Esophagus squamous epithelium (tissue), 5 donors: ENCODE measurements at regions not wholly inside any gene's neighbourhood (a gene's known extent, or its start where the extent isn't known, plus 50 kb on each side); places are given as distances from the start of the nearest gene placed in this dataset.

Source experiments
- DNase-seq: peaks from one replicate; lab custom pipeline; 2025; lab: John Stamatoyannopoulos, UW
- H3K27ac ChIP-seq, 4 donors: fragments of 200-600 bp; sonication (generic); one replicate each; pipeline ENCODE4 v1.5.1; 2016 to 2019; ENCODE audit warnings: mild to moderate bottlenecking in 1 of 4
- H3K27me3 ChIP-seq, 4 donors: fragments of 200-600 bp; sonication (generic); 1 replicate in 3 of 4; 2 replicates in 1 of 4; pipeline versions ENCODE4 v1.5.1 to v1.6.0; 2017 to 2021; ENCODE audit warnings: antibody characterized with exemption in 1 of 4
- H3K36me3 ChIP-seq, 3 donors: fragments of 200-600 bp; sonication (generic); one replicate each; pipeline ENCODE4 v1.5.1; 2016 to 2019
- H3K4me1 ChIP-seq, 3 donors: fragments of 200-600 bp; sonication (generic); one replicate each; pipeline ENCODE4 v1.5.1; 2017 to 2019
- H3K4me3 ChIP-seq, 4 donors: fragments of 200-600 bp; sonication (generic); 1 replicate in 3 of 4; 2 replicates in 1 of 4; pipeline ENCODE4 v1.5.1; 2016 to 2019; ENCODE audit warnings: mild to moderate bottlenecking in 2 of 4, moderate library complexity in 1 of 4
- H3K9me3 ChIP-seq, 3 donors: fragments of 200-600 bp; sonication (generic); one replicate each; pipeline ENCODE4 v1.5.1; 2016 to 2019
- CTCF ChIP-seq, 6 experiments: fragments of 450-650 bp in 4 of 6; fragments of 200-600 bp in 2 of 6; sonication (generic) in 2 of 6; IDR thresholded peaks; one replicate each; pipeline ENCODE4 v1.5.1; 2016 to 2019; ENCODE audit warnings: antibody characterized with exemption in 6 of 6, mild to moderate bottlenecking in 4 of 6, moderate library complexity in 4 of 6
- POLR2A ChIP-seq, 4 donors: fragments of 450-650 bp; IDR thresholded peaks; one replicate each; pipeline ENCODE4 v1.6.1; 2017; ENCODE audit warnings: antibody characterized with exemption in 4 of 4, mild to moderate bottlenecking in 4 of 4, moderate library complexity in 3 of 4
- WGBS, 2 donors: methylation state at CpG; one replicate each; pipeline ENCODE4 v1.1.5; 2018; 5-methylcytosine and 5-hydroxymethylcytosine counted together
- intact Hi-C: fragments of 100-400 bp; cut with DNase I; formaldehyde crosslinking; loops from one replicate; pipeline ENCODE4 v1.15.0; 2022
- donor health status: DM: yes; HTN: yes; CAD: no.

- Histone ChIP-seq H3K4me1 (no peaks in the 10 kb centered on the region), H3K4me3 (no peak overlapping the region), H3K36me3 (no peaks in the 10 kb centered on the region), H3K27me3 (no peaks in the 10 kb centered on the region), H3K27ac (no peak overlapping the region), H3K9me3 (no peaks in the 10 kb centered on the region)
- TF ChIP-seq CTCF (IDR thresholded peaks at IDR 0.05) (no peak), POLR2A (IDR thresholded peaks at IDR 0.05) (no peak)
- intact Hi-C loops: no loop called here
- DNase-seq: no peak
- 22 to 36% methylated on average over 2 of the region's 2 CpGs for WGBS, 2 donors
Measured at GRCh38 chr2:81283081-81283480, 978.5 kb upstream of the LRRTM1 start.

- Histone ChIP-seq H3K27ac (no peak overlapping the region), H3K36me3 (no peaks in the 10 kb centered on the region), H3K4me1 (no peaks in the 10 kb centered on the region), H3K27me3 (no peaks in the 10 kb centered on the region), H3K4me3 (no peak overlapping the region), H3K9me3 (no peaks in the 10 kb centered on the region)
- 67 to 71% methylated on average over 2 of the region's 2 CpGs for WGBS, 2 donors
- intact Hi-C loops: no loop called here
- no peak for TF ChIP-seq CTCF (IDR thresholded peaks at IDR 0.05)
- TF ChIP-seq POLR2A (IDR thresholded peaks at IDR 0.05): no peak
- DNase-seq: no peak
Measured at GRCh38 chr2:81282151-81282769, 977.7 kb upstream of the LRRTM1 start.

- Histone ChIP-seq H3K27me3 (no peaks in the 10 kb centered on the region), H3K4me1 (no peaks in the 10 kb centered on the region), H3K9me3 (peaks cover 0 to 3% (median 0%) of the 10 kb centered on the region in 3 donors), H3K27ac (no peak overlapping the region), H3K4me3 (no peak overlapping the region), H3K36me3 (no peaks in the 10 kb centered on the region)
- intact Hi-C loops: no loop called here
- no peak for TF ChIP-seq CTCF (IDR thresholded peaks at IDR 0.05)
- no peak for TF ChIP-seq POLR2A (IDR thresholded peaks at IDR 0.05)
- no peak for DNase-seq
- WGBS, 2 donors: 60 to 69% methylated on average over 1 of the region's 1 CpG
Measured at GRCh38 chr2:81276595-81276994, 972.0 kb upstream of the LRRTM1 start.

GRCh38 chr2:81266106-81266505 is 961.6 kb upstream of the LRRTM1 start:
- intact Hi-C loops: no loop called here
- 0 to 7% methylated on average over 1 of the region's 1 CpG for WGBS, 2 donors
- H3K4me1 ChIP-seq: no peaks in the 10 kb centered on the region
- no peak for DNase-seq
- H3K4me3 ChIP-seq: no peak overlapping the region
- H3K36me3 ChIP-seq: no peaks in the 10 kb centered on the region
- no peaks in the 10 kb centered on the region for H3K27me3 ChIP-seq
- no peak overlapping the region for H3K27ac ChIP-seq
- no peak for TF ChIP-seq POLR2A (IDR thresholded peaks at IDR 0.05)
- no peak for TF ChIP-seq CTCF (IDR thresholded peaks at IDR 0.05)
- peaks cover 0 to 12% (median 0%) of the 10 kb centered on the region in 3 donors for H3K9me3 ChIP-seq

- Histone ChIP-seq H3K4me3 (no peak overlapping the region), H3K4me1 (no peaks in the 10 kb centered on the region), H3K36me3 (no peaks in the 10 kb centered on the region), H3K27me3 (no peaks in the 10 kb centered on the region), H3K9me3 (no peaks in the 10 kb centered on the region), H3K27ac (no peak overlapping the region)
- no peak for DNase-seq
- intact Hi-C loops: no loop called here
- TF ChIP-seq CTCF (IDR thresholded peaks at IDR 0.05): no peak
- no peak for TF ChIP-seq POLR2A (IDR thresholded peaks at IDR 0.05)
Measured at GRCh38 chr2:81263989-81264388, 959.4 kb upstream of the LRRTM1 start.
